ENCODE measurements at regions not wholly inside any gene's neighbourhood (a gene's known extent, or its start where the extent isn't known, plus 50 kb on each side); places are given as distances from the start of the nearest gene placed in this dataset.
"Not testable (repeated sequence)": the region's sequence is repeated elsewhere in the genome, so short reads cannot be mapped to it uniquely, and the experiment has no call there.

DNA sequence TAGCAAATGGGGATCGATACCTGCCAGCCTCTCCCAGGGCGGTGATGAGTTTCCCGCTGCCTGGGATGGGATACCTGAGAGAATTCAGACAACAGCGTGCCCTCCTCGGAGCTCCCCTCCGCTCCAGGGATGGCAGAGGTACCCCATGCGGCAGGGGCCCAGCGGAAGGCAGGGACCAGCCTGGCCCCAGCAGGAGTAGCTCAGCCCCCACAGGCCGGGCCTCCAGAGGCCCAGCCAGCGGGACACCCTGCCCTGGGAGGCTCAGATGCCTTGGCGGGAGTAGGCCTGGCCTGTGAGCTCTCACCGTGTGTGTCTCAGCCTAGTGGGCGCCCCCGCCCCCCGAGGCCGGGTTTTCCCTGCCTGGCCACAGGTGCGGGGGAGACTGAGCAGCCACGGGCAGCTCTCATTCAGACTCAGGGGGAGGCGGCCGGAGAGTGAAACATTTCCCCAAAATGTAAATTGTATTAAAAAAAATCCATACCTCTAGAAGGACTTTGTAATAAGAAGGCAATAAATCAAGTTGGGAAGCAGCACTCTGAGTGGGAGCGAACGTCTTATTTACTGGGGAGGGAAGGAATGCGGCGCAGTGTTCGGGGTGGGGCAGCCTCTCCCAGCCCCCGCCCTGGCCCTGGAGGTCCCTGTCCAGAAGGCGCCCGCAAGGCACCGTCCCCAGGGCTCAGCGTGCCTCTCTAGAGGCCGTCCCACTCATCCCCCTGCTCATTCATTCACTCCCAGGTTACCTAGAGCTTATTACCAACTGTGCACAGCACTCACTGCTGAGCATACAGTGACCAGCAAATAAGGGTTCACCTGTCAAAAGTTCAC lies 888.0 kb downstream of the BRD1 start:
- no peak for DNase-seq (ENCODE audit: extremely low read depth in 1 of 2, low read depth in 1 of 2)

- DNase-seq (ENCODE audit: extremely low read depth in 1 of 2, low read depth in 1 of 2): no peak
Observed at GRCh38 chr22:48938741-48939140, 888.9 kb downstream of the BRD1 start.

- no peak for DNase-seq (ENCODE audit: extremely low read depth in 1 of 2, low read depth in 1 of 2)
Observed at GRCh38 chr22:48937032-48937639, 890.5 kb downstream of the BRD1 start.

GRCh38 chr22:48936391-48936790 lies 891.3 kb downstream of the BRD1 start:
- no peak for DNase-seq (ENCODE audit: extremely low read depth in 1 of 2, low read depth in 1 of 2)

DNA sequence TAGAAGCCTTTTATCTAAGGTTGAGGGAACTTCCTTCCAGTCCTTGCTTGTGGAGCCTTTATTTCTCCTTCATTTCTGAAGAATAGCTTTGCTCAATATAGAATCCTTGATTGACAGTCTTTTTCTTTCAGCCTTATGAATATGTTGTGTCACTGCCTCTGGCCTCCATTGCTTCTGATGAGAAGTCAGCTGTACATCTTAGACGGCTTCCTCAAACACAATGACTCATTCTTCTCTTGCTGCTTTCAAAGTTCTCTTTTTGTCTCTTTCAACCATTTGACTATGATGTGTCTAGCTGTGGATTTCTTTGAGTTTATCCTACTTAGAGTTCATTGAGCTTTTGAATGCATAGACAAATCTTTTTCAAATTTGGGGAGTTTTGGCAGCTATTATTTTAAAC lies 893.2 kb downstream of the BRD1 start:
- DNase-seq (ENCODE audit: extremely low read depth in 1 of 2, low read depth in 1 of 2): no peak

GRCh38 chr22:48931452-48931851 lies 896.2 kb downstream of the BRD1 start:
- DNase-seq (ENCODE audit: extremely low read depth in 1 of 2, low read depth in 1 of 2): no peak

DNA sequence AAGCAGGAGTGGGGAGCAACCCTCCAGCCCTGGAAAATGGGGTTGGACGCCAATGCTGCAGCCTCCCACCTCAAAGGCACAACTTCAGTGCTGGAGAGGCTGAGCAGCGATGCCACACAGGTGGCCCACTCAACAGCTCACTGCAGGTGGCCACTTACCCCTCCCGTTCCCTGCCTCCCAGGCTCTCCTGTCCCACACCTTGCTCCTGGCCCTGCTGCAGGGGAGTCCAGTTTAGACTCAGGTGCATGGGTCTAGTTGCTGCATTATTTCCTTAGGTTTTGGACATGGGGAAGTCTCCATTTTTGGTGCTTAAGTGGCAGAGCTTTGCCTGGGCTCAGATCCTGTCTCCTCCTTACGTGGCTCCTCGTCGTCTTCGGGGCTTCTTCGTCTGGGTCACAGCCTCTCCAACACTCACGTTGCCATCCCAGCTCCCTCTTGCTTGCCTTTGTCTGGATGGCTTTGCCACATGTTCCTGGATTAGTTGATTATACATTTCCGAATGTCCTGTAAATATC lies 898.3 kb downstream of the BRD1 start:
- DNase-seq (ENCODE audit: extremely low read depth in 1 of 2, low read depth in 1 of 2): no peak

DNA sequence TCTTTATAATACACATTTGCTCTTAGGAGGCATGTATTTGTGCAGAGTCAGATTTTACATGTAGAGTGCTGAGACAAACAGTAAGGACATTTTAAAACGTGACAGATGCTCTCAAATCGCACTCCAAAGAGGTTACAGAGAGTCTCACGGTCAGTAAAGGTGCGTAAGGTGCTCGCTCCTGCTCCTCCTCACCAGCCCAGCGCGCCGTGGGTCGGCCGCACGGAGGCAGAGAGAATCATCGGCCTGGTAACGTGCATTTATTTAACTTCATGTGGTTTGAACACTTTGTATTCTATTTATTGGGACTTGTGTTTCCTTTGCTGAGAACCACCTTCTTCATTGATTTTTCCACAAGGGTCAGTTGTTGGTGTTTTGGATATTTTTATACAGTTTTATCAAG lies 900.1 kb downstream of the BRD1 start:
- no peak for DNase-seq (ENCODE audit: extremely low read depth in 1 of 2, low read depth in 1 of 2)

GRCh38 chr22:48926643-48927042 lies 901.0 kb downstream of the BRD1 start:
- no peak for DNase-seq (ENCODE audit: extremely low read depth in 1 of 2, low read depth in 1 of 2)

- no peak for DNase-seq (ENCODE audit: extremely low read depth in 1 of 2, low read depth in 1 of 2)
Observed at GRCh38 chr22:48926136-48926535, 901.5 kb downstream of the BRD1 start.

GRCh38 chr22:48925450-48925849 lies 902.2 kb downstream of the BRD1 start:
- no peak for DNase-seq (ENCODE audit: extremely low read depth in 1 of 2, low read depth in 1 of 2)

DNA sequence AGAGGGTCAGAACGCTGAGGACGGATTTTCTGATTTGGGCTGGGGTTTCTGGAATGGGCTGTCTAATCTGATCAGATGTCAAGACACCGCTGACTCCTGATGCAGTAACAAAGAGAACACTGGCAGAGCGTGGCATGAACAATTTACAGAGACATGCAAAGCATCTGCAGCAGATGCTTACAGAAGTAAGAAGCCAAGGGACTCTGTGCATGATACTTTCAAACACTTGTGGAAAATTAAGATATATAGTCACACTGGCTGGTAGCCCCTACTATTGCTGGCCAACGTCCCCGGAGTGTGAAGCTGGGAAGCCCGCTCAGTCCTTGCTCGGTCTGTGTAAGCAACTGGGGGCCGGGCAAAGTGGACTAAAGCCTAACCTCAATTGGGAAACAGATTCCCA lies 903.7 kb downstream of the BRD1 start:
- DNase-seq (ENCODE audit: extremely low read depth in 1 of 2, low read depth in 1 of 2): no peak

DNA sequence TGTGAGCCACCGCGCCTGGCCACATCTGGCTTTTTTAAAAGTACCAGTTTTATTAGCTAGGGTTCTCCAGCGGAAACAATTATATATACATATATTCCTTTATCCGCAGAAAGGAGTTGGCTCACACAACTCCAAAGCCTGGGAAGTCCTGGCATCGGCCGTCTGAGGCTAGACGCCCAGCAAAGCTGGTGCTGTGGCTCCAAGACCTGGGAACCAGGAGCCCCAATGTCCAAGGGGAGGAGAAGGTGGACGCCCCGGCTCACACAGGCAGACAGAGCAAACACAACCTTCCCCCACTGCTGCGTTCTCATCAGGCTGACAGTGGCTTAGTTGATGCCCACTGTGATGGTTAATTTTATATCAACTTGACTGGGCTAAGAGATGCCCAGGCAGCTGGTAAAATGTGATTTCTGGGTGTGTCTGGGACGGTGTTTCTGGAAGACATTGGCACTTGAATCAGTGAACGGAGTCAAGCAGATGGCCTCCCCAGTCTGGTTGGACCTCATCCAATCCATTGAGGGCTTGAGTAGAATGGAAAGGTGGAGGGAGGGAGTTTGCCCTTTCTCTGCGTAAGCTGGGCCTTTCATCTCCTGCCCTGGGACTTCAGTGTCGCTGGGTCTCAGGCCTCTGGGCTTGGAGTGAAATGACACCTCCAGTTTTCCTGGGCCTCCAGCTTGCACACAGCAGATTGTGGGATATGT lies 904.4 kb downstream of the BRD1 start:
- DNase-seq (ENCODE audit: extremely low read depth in 1 of 2, low read depth in 1 of 2): no peak

GRCh38 chr22:48921411-48921903 lies 906.2 kb downstream of the BRD1 start:
- no peak for DNase-seq (ENCODE audit: extremely low read depth in 1 of 2, low read depth in 1 of 2)

DNA sequence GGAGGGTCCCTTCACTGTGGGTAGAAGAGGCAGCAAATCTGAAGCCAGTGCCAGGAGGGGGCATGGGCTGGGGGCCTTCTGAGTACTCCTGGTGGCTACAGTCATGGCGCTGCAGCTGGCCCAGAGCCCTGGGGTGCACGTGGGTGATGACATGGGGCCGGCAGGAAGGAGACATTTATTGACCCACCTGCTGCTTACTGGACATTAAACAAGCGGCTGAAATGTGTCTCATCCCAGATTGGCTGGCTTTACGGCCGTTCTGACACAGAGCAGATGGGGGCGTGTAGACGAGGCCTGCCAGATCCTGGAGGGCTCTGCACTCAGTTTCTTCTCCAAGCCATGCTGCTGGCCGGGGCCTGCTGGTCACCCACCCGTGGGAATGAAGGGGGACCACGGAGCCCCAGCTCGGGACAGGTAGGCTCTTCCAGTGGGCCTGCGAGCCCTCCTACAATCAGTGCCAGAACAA lies 906.9 kb downstream of the BRD1 start:
- DNase-seq (ENCODE audit: extremely low read depth in 1 of 2, low read depth in 1 of 2): no peak

DNA sequence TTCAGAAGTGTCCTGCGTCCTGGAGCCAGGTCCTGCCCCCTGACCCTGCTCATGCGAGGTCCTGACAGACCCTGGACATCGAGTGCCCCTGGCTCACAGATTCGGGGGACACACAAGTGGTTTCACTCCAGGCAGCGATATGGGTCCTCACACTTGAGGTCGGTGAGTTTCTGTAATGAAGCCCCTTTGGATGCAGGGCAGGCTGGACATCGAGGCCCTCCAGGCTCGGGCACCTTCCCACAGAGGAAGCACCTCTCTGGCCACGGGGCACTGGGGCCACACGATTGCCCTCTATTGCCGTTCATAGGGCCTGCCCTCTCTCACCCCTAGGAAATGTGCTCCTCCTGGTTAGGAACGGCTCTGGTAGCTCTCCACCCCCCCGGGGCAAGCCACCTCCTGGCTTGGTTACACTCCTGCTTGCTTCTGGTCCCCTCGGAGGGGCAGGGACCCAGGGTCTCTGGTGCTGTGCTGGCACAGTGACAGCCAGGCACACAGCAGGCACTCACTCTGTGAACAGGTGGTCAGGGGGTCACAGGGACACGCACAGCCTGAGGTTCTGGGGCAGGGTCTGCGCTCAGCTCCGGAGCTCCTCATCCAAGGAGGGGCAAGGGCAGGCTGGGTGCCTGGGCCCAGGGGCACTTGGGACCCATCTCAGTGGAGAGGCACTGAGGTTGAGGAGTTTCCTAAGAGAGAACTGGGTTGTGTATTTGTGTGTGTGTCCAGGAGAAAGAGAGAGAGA lies 907.7 kb downstream of the BRD1 start:
- no peak for DNase-seq (ENCODE audit: extremely low read depth in 1 of 2, low read depth in 1 of 2)

- DNase-seq (ENCODE audit: extremely low read depth in 1 of 2, low read depth in 1 of 2): no peak
Observed at GRCh38 chr22:48919187-48919590, 908.5 kb downstream of the BRD1 start.

GRCh38 chr22:48918585-48919186 lies 909.0 kb downstream of the BRD1 start:
- no peak for DNase-seq (ENCODE audit: extremely low read depth in 1 of 2, low read depth in 1 of 2)

DNA sequence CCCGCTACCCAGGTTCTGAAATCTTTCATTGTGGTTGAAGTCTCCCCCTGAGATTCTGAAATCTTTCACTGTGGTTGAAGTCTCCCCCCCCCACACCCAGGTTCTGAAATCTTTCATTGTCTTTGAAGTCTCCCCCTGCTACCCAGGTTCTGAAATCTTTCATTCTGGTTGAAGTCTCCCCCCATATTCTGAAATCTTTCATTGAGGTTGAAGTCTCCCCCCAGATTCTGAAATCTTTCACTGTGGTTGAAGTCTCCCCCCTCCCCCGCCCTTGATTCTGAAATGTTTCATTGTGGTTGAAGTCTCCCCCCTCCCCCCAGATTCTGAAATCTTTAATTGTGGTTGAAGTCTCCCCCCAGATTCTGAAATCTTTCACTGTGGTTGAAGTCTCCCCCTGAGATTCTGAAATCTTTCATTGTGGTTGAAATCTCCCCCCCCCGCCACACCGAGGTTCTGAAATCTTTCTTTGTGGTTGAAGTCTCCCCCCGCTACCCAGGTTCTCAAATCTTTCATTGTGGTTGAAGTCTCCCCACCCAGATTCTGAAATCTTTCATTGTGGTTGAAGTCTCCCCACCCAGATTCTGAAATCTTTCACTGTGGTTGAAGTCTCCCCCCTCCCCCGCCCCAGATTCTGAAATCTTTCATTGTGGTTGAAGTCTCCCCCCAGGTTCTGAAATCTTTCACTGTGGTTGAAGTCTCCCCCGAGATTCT lies 915.2 kb downstream of the BRD1 start:
- not testable (repeated sequence) for DNase-seq (ENCODE audit: extremely low read depth in 1 of 2, low read depth in 1 of 2)

DNA sequence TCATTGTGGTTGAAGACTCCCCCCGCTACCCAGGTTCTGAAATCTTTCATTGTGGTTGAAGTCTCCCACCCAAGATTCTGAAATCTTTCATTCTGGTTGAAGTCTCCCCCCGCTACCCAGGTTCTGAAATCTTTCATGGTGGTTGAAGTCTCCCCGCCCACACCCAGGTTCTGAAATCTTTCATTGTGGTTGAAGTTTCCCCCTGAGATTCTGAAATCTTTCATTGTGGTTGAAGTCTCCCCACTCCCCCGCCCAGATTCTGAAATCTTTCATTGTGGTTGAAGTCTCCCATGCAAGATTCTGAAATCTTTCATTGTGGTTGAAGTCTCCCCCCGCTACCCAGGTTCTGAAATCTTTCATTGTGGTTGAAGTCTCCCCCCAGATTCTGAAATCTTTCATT lies 916.0 kb downstream of the BRD1 start:
- not testable (repeated sequence) for DNase-seq (ENCODE audit: extremely low read depth in 1 of 2, low read depth in 1 of 2)
